ENCODE measurements at regions not wholly inside any gene's neighbourhood (a gene's known extent, or its start where the extent isn't known, plus 50 kb on each side); places are given as distances from the start of the nearest gene placed in this dataset.

DNA sequence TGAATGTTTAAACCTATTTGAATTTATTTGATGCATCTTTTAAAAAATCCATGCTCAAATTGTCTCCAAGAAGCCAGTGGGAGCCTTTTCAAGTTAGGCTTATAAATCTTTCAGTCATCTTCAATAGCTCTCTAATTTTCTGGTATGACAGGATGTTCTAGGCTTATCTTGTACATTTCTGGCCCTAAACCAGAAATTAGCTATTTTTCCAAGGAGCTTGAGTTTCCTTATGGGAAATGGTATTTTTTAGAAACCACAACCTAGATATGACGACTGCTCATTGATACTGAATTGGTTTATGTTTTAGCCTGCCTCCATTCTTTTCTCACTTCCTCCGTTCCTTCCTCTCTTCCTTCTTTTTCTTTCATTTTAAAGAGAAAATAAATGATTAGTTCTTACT is 172.3 kb downstream of the SPRY1 start:
- TF ChIP-seq, protein P1, sequence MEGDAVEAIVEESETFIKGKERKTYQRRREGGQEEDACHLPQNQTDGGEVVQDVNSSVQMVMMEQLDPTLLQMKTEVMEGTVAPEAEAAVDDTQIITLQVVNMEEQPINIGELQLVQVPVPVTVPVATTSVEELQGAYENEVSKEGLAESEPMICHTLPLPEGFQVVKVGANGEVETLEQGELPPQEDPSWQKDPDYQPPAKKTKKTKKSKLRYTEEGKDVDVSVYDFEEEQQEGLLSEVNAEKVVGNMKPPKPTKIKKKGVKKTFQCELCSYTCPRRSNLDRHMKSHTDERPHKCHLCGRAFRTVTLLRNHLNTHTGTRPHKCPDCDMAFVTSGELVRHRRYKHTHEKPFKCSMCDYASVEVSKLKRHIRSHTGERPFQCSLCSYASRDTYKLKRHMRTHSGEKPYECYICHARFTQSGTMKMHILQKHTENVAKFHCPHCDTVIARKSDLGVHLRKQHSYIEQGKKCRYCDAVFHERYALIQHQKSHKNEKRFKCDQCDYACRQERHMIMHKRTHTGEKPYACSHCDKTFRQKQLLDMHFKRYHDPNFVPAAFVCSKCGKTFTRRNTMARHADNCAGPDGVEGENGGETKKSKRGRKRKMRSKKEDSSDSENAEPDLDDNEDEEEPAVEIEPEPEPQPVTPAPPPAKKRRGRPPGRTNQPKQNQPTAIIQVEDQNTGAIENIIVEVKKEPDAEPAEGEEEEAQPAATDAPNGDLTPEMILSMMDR (conservative IDR thresholded peaks at IDR 0.05 in 1 of 2, IDR thresholded peaks at IDR 0.05 in 1 of 2; ENCODE audit: extremely low read depth in 1 of 2, insufficient read depth in 1 of 2, low read depth in 1 of 2, low read length in 2 of 2): no peak
- no peak for TF ChIP-seq EZH2 (IDR thresholded peaks at IDR 0.05; ENCODE audit: borderline replicate concordance, low read length)
